ENCODE measurements at regions not wholly inside any gene's neighbourhood (a gene's known extent, or its start where the extent isn't known, plus 50 kb on each side); places are given as distances from the start of the nearest gene placed in this dataset.

DNA sequence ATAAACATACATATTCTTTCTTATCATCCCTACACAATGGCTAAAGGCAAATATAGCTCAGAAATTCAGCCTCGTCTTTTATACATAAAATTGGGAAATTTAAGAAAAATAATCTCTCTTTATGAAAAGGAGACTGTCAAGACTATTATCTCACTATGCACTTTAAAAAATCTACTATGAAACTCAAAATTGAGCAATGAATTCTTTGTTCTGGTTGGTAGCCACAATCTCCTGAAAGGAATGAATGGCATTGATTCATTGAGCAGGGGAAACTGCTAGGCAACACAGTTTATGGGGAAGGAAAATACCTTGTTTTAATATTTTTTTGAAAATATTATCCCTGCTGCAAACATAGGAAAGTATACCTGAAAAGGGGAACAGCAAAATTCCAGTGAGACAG, 397.1 kb downstream of the RAB28 start:
- TF ChIP-seq, protein P1, sequence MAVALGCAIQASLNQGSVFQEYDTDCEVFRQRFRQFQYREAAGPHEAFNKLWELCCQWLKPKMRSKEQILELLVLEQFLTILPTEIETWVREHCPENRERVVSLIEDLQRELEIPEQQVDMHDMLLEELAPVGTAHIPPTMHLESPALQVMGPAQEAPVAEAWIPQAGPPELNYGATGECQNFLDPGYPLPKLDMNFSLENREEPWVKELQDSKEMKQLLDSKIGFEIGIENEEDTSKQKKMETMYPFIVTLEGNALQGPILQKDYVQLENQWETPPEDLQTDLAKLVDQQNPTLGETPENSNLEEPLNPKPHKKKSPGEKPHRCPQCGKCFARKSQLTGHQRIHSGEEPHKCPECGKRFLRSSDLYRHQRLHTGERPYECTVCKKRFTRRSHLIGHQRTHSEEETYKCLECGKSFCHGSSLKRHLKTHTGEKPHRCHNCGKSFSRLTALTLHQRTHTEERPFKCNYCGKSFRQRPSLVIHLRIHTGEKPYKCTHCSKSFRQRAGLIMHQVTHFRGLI (tag by site-specific recombination; IDR thresholded peaks at IDR 0.05), result no peak
- TF ChIP-seq, protein P2, sequence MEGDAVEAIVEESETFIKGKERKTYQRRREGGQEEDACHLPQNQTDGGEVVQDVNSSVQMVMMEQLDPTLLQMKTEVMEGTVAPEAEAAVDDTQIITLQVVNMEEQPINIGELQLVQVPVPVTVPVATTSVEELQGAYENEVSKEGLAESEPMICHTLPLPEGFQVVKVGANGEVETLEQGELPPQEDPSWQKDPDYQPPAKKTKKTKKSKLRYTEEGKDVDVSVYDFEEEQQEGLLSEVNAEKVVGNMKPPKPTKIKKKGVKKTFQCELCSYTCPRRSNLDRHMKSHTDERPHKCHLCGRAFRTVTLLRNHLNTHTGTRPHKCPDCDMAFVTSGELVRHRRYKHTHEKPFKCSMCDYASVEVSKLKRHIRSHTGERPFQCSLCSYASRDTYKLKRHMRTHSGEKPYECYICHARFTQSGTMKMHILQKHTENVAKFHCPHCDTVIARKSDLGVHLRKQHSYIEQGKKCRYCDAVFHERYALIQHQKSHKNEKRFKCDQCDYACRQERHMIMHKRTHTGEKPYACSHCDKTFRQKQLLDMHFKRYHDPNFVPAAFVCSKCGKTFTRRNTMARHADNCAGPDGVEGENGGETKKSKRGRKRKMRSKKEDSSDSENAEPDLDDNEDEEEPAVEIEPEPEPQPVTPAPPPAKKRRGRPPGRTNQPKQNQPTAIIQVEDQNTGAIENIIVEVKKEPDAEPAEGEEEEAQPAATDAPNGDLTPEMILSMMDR (tag by site-specific recombination; IDR thresholded peaks at IDR 0.05), result no peak
- TF ChIP-seq ZNF664 (tag by site-specific recombination; IDR thresholded peaks at IDR 0.05), result no peak
- no peak for TF ChIP-seq HOXC10 (CRISPR knock-in tag; IDR thresholded peaks at IDR 0.05)
- TF ChIP-seq, protein P3, sequence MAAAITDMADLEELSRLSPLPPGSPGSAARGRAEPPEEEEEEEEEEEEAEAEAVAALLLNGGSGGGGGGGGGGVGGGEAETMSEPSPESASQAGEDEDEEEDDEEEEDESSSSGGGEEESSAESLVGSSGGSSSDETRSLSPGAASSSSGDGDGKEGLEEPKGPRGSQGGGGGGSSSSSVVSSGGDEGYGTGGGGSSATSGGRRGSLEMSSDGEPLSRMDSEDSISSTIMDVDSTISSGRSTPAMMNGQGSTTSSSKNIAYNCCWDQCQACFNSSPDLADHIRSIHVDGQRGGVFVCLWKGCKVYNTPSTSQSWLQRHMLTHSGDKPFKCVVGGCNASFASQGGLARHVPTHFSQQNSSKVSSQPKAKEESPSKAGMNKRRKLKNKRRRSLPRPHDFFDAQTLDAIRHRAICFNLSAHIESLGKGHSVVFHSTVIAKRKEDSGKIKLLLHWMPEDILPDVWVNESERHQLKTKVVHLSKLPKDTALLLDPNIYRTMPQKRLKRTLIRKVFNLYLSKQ (tag by site-specific recombination; IDR thresholded peaks at IDR 0.05; ENCODE audit: borderline replicate concordance), result no peak
- no peak for TF ChIP-seq ZNF558 (tag by site-specific recombination; IDR thresholded peaks at IDR 0.05)
- TF ChIP-seq, protein P4, sequence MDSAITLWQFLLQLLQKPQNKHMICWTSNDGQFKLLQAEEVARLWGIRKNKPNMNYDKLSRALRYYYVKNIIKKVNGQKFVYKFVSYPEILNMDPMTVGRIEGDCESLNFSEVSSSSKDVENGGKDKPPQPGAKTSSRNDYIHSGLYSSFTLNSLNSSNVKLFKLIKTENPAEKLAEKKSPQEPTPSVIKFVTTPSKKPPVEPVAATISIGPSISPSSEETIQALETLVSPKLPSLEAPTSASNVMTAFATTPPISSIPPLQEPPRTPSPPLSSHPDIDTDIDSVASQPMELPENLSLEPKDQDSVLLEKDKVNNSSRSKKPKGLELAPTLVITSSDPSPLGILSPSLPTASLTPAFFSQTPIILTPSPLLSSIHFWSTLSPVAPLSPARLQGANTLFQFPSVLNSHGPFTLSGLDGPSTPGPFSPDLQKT (IDR thresholded peaks at IDR 0.05; ENCODE audit: borderline replicate concordance, low read depth, low read length), result no peak
- TF ChIP-seq SCRT1 (tag by site-specific recombination; IDR thresholded peaks at IDR 0.05; ENCODE audit: borderline replicate concordance), result no peak
- TF ChIP-seq ZXDB (tag by site-specific recombination; IDR thresholded peaks at IDR 0.05), result no peak
- no peak for TF ChIP-seq ZNF23 (tag by site-specific recombination; IDR thresholded peaks at IDR 0.05; ENCODE audit: borderline replicate concordance)
- TF ChIP-seq KLF1 (tag by site-specific recombination; IDR thresholded peaks at IDR 0.05), result no peak
- TF ChIP-seq YY2 (tag by site-specific recombination; IDR thresholded peaks at IDR 0.05), result no peak
